ENCODE measurements at regions not wholly inside any gene's neighbourhood (a gene's known extent, or its start where the extent isn't known, plus 50 kb on each side); places are given as distances from the start of the nearest gene placed in this dataset.
"Not testable (repeated sequence)": the region's sequence is repeated elsewhere in the genome, so short reads cannot be mapped to it uniquely, and the experiment has no call there.

DNA sequence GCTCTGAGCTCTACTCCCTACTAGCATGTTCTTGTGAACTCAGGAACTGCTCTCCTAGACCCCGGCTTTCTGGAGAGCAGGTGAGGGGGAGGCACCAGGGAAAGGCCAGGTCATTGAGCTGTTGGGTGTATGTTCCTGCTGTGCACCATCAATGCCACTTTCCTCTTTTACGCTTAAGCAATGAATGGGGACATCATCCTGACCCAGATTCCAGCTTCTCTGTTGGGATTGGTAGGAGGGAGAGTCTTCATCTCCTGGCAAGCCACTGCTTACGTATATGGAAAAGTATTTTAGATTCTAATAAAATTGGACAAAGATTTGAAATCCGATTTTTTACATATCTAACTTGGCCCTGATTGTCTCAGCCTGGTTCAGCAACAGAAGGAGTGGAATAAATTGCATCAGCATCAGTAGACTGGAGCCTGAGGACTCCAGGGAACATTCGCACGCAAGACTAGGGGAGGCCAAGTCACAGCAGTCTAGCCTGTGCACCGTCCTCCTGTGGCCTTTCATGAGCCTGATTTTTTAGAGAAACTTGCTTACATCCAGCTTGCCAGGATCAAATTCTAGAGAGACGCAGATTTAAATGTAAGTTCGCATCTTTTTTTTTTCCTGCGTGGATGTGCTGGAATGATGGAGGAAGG is 439.3 kb downstream of the RPIA start:
- H3K27me3 Mint-ChIP-seq (ENCODE audit: low read depth); H3K9me3 Mint-ChIP-seq; H3K4me3 Mint-ChIP-seq; H3K27ac Mint-ChIP-seq; H3K4me1 Mint-ChIP-seq (ENCODE audit: low read depth); H3K36me3 Mint-ChIP-seq (ENCODE audit: low read depth): not testable (repeated sequence)

DNA sequence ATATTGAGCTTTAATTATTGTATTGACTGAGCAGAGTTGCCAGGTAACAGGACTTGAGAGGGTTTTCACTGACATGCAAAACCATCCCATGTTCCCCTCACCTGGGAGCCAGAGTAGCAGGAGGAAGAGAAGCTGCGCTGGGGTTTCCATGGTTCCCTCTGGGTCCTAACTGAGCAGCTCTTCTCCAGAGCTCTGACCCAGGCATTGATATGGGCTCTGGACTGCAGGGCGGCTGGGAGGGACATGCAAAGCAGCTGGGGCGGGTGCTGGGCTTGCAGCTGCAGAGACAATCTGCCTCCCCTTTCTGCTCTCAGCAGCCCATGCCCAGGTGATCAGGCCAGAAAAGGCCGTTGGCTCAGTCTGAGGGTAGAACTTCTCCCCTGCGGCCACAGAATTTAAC is 451.5 kb downstream of the RPIA start:
- H3K4me1 Mint-ChIP-seq (ENCODE audit: low read depth); H3K27me3 Mint-ChIP-seq (ENCODE audit: low read depth); H3K9me3 Mint-ChIP-seq; H3K4me3 Mint-ChIP-seq; H3K27ac Mint-ChIP-seq; H3K36me3 Mint-ChIP-seq (ENCODE audit: low read depth): not testable (repeated sequence)

DNA sequence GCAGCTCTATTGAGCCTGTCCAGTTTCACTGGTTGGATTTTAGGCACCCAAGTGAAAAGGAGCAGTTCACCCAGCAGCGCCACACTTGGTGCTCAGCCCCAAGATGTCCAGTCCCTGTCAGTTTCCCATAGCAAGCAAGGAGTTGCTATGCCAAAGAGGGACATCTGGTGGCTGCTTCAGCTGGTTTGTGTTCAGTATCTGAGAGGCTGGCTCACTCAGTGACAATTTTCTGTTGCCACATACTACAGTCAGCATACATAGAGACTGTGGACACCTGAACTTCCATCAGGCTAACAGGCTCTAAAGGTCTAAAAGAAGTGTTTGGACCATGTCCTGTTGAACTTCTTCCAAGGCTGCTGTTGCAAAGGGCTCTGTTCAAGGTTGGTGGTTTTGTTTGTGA is 453.9 kb downstream of the RPIA start:
- not testable (repeated sequence) for H3K4me3 Mint-ChIP-seq; H3K9me3 Mint-ChIP-seq; H3K27me3 Mint-ChIP-seq (ENCODE audit: low read depth); H3K4me1 Mint-ChIP-seq (ENCODE audit: low read depth); H3K27ac Mint-ChIP-seq; H3K36me3 Mint-ChIP-seq (ENCODE audit: low read depth)

DNA sequence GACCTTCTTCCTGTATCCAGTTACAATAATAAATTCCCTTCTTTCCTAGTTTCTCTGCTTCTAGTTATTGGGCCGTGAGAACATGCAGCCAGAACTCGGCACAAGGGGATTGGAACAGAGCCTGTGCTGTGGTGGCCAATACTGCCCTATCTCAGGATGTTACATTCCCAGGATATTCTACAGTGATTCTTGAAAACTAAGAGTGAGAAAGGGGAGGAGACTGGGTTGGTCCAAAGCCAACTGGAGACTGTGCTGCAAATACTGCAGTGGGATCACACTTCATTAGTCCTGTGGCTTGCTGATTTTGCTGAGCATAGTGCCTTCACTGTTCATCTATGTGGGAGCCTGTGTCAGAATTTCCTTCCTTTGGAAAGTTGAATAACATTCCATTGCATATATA is 456.8 kb downstream of the RPIA start:
- H3K27ac Mint-ChIP-seq; H3K9me3 Mint-ChIP-seq; H3K4me3 Mint-ChIP-seq; H3K27me3 Mint-ChIP-seq (ENCODE audit: low read depth); H3K36me3 Mint-ChIP-seq (ENCODE audit: low read depth); H3K4me1 Mint-ChIP-seq (ENCODE audit: low read depth): not testable (repeated sequence)

DNA sequence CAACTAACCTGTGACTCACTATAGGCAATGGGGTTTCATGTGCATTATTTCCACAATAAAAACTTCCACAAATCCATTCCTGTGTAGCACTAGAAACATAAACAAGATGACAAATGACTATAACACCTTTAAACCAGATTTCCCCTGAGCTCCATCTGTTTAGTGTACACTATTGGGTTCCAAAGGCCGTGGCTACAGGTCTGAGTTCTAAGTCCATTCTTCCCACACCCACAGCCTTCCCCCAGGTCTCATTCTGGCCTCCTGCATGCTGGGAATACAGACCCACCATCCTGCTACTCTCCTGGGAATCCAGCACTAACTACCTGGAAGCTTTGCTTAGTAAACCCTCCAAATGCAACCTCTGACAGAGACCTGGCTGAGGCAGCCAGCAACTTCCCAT is 460.2 kb downstream of the RPIA start:
- H3K4me1 Mint-ChIP-seq (ENCODE audit: low read depth); H3K27me3 Mint-ChIP-seq (ENCODE audit: low read depth); H3K4me3 Mint-ChIP-seq; H3K9me3 Mint-ChIP-seq; H3K27ac Mint-ChIP-seq; H3K36me3 Mint-ChIP-seq (ENCODE audit: low read depth): not testable (repeated sequence)

DNA sequence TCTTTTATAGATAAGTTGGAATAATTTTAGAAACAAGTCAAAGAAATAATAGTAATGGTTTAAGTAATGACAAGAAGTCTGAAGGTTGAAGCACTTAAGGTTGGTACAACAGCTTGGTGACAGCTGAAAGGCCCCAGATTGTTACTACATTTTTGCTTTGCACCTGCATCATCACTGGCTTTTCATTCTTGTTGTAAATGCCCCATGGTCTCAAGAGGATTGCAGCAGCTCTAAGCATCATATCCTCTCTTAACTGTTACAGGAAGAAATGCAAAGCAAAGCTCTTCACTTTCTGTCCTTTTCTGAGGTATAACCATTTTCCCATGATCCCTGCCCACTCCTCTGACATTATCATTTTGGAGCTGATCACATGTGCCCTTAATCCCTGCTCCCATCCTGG is 461.0 kb downstream of the RPIA start:
- H3K27me3 Mint-ChIP-seq (ENCODE audit: low read depth): not testable (repeated sequence)

DNA sequence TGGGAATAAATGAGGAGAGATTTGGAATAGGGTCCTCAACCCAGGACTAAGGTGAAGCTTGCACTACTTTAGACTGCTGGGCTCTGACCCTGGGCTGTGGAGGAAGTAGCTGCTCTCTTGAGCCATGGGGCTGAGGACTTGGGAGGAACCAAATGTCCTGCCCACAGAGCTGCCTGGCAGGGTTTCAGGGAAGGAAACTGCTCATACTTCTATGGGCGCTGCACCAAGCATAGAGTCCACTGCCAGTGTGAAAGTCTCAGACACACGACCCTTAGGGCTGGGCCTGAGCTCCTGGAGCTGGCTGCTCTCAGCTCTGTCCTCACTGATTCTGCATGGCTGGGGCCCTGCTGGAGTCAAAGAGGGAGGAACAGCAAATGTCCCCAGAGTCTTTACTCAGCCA is 461.7 kb downstream of the RPIA start:
- H3K36me3 Mint-ChIP-seq (ENCODE audit: low read depth); H3K9me3 Mint-ChIP-seq; H3K4me3 Mint-ChIP-seq; H3K27me3 Mint-ChIP-seq (ENCODE audit: low read depth); H3K27ac Mint-ChIP-seq; H3K4me1 Mint-ChIP-seq (ENCODE audit: low read depth): not testable (repeated sequence)

More for the DNA sequence above, 461.0 kb downstream of the RPIA start:
- H3K4me1 Mint-ChIP-seq (ENCODE audit: low read depth); H3K36me3 Mint-ChIP-seq (ENCODE audit: low read depth); H3K27ac Mint-ChIP-seq; H3K9me3 Mint-ChIP-seq; H3K4me3 Mint-ChIP-seq: not testable (repeated sequence)

DNA sequence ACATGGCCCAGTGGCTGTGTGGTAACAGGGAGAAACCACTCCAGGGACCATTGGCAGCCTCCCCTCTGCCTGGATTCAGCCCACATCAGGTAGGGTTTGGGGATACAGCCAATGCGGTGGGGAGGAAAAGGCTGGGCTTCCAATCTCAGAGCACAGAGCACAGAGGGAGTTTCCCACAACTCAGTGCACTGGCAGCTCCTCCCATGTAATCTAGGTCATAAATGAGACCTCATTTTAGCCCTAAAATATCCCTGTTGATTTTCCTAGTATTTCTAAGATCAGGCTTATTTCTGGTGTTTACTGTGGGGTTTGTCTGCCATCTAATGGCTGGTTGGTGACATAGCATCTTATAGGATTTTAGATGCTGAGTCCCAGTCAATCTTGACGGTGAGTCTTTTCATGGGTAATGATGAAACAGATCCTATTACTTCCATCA is 462.8 kb downstream of the RPIA start:
- not testable (repeated sequence) for H3K27ac Mint-ChIP-seq; H3K9me3 Mint-ChIP-seq; H3K27me3 Mint-ChIP-seq (ENCODE audit: low read depth); H3K4me1 Mint-ChIP-seq (ENCODE audit: low read depth); H3K4me3 Mint-ChIP-seq; H3K36me3 Mint-ChIP-seq (ENCODE audit: low read depth)

DNA sequence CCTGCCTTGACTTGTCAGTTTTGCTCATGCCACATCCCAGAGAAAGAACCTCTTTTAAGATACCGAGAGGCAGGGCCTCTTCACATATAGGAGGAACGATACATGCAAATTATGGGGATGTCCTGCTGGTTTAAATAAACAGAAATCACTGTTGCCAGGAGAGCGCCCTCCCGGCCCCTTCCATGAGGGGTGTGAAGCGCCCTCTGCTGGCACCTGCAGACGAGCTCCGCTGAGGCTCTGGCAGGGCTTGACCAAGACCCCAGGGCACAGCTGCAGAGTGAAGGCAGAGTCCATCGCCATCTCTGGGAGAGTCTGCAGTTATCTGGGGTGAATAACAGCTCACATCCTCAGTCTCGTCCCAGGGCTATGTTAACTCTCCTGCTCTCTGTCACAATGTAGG is 468.8 kb downstream of the RPIA start:
- not testable (repeated sequence) for H3K4me3 Mint-ChIP-seq; H3K4me1 Mint-ChIP-seq (ENCODE audit: low read depth); H3K27me3 Mint-ChIP-seq (ENCODE audit: low read depth); H3K9me3 Mint-ChIP-seq; H3K36me3 Mint-ChIP-seq (ENCODE audit: low read depth); H3K27ac Mint-ChIP-seq

DNA sequence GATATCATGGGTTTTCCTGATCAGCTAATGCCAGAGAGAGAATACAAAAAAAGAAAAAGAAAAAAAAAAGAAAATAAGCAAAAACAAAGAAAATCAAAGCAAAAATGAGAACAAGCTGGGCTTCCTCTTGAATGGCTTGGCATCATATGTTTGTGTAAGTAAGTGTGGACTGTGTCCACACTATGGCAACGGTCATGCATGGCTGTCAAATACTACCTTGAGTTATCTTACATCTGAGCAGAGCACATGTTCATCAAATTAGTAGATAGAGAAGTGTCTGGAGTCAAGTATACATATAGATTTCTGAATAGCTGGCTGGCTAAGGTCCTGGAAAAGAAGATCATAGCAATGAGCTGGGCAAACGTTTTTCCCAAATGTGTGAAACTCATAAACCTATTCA is 470.2 kb downstream of the RPIA start:
- H3K27ac Mint-ChIP-seq; H3K4me3 Mint-ChIP-seq; H3K9me3 Mint-ChIP-seq; H3K36me3 Mint-ChIP-seq (ENCODE audit: low read depth); H3K27me3 Mint-ChIP-seq (ENCODE audit: low read depth); H3K4me1 Mint-ChIP-seq (ENCODE audit: low read depth): not testable (repeated sequence)

DNA sequence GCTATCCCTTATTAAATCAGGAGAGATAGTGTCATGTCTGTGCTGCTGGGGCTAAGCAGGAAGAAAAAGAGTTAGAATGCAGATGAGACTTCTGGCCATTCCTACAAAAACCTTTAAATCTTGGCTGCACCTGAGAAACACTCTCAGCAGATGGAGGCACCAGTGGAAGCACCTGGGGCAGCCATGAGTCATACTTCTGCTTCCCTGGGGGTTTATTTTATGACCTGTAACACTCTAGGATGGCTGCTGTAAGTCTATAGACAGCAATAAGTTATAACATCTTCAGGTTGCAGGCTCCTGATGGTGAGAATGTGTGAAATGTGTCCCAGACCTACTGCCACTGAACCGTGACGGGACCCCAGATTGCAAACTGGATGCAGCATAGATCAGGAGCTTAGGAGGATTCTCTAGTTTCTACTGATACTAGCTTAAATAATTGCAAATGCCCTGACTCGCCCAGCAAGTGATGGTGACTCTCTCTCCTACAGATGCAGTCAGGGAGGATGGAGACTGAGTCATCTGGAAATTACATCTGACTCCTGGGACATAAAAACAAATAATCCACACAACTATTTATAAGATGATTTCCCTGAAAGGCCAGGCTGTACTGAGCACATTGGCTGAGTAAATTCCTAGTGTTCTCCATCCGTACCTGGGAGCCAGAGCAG is 479.2 kb downstream of the RPIA start:
- not testable (repeated sequence) for H3K27ac Mint-ChIP-seq; H3K4me3 Mint-ChIP-seq; H3K9me3 Mint-ChIP-seq; H3K27me3 Mint-ChIP-seq (ENCODE audit: low read depth); H3K4me1 Mint-ChIP-seq (ENCODE audit: low read depth); H3K36me3 Mint-ChIP-seq (ENCODE audit: low read depth)

DNA sequence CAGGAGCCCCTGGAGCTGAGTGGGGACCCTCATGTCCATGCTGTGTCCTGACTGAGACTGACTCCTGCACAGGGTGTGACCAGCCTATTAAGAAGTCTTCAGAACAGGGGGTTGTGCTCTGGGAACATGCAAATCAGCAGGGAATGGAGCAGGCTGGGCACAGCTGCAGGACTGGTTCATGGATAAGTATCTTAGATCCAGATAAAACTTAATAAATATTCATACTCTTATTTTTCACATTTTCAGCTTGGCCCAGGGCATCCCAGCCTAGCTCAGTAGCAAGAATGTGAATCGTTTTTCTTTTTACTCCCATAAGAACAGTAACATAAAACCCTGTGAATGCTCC is 479.7 kb downstream of the RPIA start:
- not testable (repeated sequence) for H3K36me3 Mint-ChIP-seq (ENCODE audit: low read depth); H3K4me3 Mint-ChIP-seq; H3K4me1 Mint-ChIP-seq (ENCODE audit: low read depth); H3K27me3 Mint-ChIP-seq (ENCODE audit: low read depth); H3K9me3 Mint-ChIP-seq; H3K27ac Mint-ChIP-seq

DNA sequence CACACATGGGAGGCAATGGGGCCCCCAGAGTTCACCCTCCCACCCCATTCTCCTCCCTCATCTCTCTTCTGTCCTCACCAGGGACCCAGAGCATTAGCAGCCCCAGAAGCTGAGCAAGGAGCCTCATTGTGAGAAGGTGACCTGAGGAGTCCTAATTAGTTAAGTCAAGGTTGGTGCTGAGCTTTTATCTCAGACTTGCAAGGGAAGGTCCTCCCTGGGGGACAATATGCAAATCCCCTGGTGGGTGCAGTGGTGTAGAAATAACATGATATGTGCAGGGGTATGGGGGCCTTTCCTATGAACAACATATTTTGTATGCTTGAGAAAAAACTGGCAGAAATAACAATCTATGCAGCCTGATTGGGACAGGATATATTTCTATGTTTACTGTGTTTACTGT is 485.5 kb downstream of the RPIA start:
- H3K4me1 Mint-ChIP-seq (ENCODE audit: low read depth); H3K27ac Mint-ChIP-seq; H3K9me3 Mint-ChIP-seq; H3K27me3 Mint-ChIP-seq (ENCODE audit: low read depth); H3K36me3 Mint-ChIP-seq (ENCODE audit: low read depth); H3K4me3 Mint-ChIP-seq: not testable (repeated sequence)

DNA sequence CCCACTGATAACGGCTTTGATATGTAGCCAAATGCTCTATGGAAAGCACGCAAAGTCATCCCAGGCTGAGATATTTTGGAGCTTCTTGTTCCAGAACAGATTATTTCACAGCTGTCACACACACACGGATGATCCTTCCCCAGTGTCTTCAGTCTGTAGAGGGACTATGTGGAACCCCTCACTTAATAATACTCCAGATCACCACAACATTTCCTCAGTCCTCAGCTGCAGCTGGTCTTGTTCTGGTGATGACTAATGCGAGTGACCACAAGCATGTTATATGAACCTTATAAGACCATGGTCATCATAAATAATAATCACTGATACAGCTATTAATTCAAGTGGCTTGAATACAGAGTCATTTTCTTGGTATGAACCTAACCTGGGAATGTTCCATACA is 490.7 kb downstream of the RPIA start:
- not testable (repeated sequence) for H3K27me3 Mint-ChIP-seq (ENCODE audit: low read depth); H3K36me3 Mint-ChIP-seq (ENCODE audit: low read depth); H3K4me3 Mint-ChIP-seq; H3K4me1 Mint-ChIP-seq (ENCODE audit: low read depth); H3K9me3 Mint-ChIP-seq; H3K27ac Mint-ChIP-seq

DNA sequence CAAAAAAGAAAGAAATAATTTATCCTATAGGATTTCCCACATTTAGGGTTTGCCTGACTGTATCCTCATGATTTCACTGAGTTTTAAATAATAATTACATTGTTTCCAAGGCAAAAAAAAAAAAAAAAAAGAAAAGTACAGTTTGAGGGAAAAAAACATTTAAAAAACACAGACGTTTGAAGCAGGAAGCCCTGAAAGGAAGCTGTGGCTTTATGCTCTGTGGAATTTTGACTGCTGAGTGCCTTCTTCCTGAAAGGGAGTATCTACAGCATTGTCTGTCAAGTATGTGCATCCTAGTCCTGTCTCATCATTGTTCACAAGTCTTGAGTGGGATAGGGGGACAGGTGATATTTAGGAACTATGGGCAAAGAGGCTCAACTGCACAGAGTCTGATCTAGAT is 493.3 kb downstream of the RPIA start:
- not testable (repeated sequence) for H3K27ac Mint-ChIP-seq; H3K27me3 Mint-ChIP-seq (ENCODE audit: low read depth)

DNA sequence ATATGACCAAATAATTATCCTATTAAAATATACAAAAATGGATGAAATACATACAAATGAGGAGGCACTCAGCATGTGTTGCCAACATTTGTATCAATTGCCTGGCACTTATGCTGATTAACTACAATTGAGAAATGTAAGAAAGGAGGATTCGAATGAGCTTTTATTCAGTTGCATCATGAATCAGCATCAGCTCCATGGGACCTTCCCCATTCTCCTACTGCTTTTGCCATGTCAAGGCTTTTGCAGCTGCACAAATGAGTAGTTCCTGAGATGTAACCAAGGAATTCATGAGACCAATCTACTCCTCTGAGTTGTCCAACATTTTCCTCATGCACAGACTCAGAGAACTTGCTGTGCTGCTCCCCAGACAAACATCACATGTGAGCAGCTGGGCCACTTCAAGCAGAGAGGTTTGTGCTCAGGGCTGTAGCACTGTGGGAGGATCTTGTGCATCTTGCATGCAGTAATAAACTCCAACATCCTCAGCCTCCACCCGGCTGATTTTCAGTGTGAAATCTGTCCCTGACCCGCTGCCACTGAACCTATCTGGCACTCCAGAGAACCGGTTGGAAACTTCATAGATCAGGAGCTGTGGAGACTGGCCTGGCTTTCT is 504.3 kb downstream of the RPIA start:
- not testable (repeated sequence) for H3K4me1 Mint-ChIP-seq (ENCODE audit: low read depth); H3K36me3 Mint-ChIP-seq (ENCODE audit: low read depth); H3K27me3 Mint-ChIP-seq (ENCODE audit: low read depth); H3K9me3 Mint-ChIP-seq; H3K4me3 Mint-ChIP-seq; H3K27ac Mint-ChIP-seq

More for the DNA sequence above, 493.3 kb downstream of the RPIA start:
- not testable (repeated sequence) for H3K4me1 Mint-ChIP-seq (ENCODE audit: low read depth); H3K9me3 Mint-ChIP-seq; H3K4me3 Mint-ChIP-seq; H3K36me3 Mint-ChIP-seq (ENCODE audit: low read depth)

All from T-helper 1 cell treated with Interleukin-12 subunit alpha and Interleukin-12 subunit beta and Interleukin-4 antibody, amounts not matched to agents 30 μg/mL and 1 μg/mL, for 36 hours (primary cell).